DMS114 treated with DMSO at 0.1 percent for 48 hours (cell line): ENCODE measurements at regions not wholly inside any gene's neighbourhood (a gene's known extent, or its start where the extent isn't known, plus 50 kb on each side); places are given as distances from the start of the nearest gene placed in this dataset.
"Not testable (repeated sequence)": the region's sequence is repeated elsewhere in the genome, so short reads cannot be mapped to it uniquely, and the experiment has no call there.

ENCODE experiments used
- DNase-seq: peaks from one replicate; lab custom pipeline; 2025; ENCODE audit not compliant: unreplicated experiment; lab: John Stamatoyannopoulos, UW

GRCh38 chr12:17361224-17361623 is 728.8 kb downstream of the RERGL start:
- no peak for DNase-seq

- DNase-seq, result no peak
These were observed 731.2 kb downstream of the RERGL start for GRCh38 chr12:17358835-17359234.

GRCh38 chr12:17357396-17357795 is 732.6 kb downstream of the RERGL start:
- DNase-seq, result no peak

GRCh38 chr12:17352164-17352563 is 737.8 kb downstream of the RERGL start:
- DNase-seq, result no peak

- no peak for DNase-seq
These were observed 741.7 kb downstream of the RERGL start for GRCh38 chr12:17348311-17348710.

GRCh38 chr12:17344649-17345048 is 738.7 kb upstream of the LMO3 start:
- no peak for DNase-seq

GRCh38 chr12:17342381-17342961 is 736.5 kb upstream of the LMO3 start:
- DNase-seq, result no peak

GRCh38 chr12:17335487-17335886 is 729.5 kb upstream of the LMO3 start:
- no peak for DNase-seq

- DNase-seq, result no peak
These were observed 728.8 kb upstream of the LMO3 start for GRCh38 chr12:17334784-17335183.

- DNase-seq, result no peak
These were observed 727.3 kb upstream of the LMO3 start for GRCh38 chr12:17333287-17333686.

- no peak for DNase-seq
These were observed 720.7 kb upstream of the LMO3 start for GRCh38 chr12:17326649-17327048.

GRCh38 chr12:17322090-17322489 is 716.1 kb upstream of the LMO3 start:
- no peak for DNase-seq

- no peak for DNase-seq
These were observed 698.8 kb upstream of the LMO3 start for GRCh38 chr12:17304503-17305347.

GRCh38 chr12:17302001-17302400 is 696.0 kb upstream of the LMO3 start:
- DNase-seq, result no peak

GRCh38 chr12:17301544-17301943 is 695.6 kb upstream of the LMO3 start:
- DNase-seq, result no peak

- no peak for DNase-seq
These were observed 690.9 kb upstream of the LMO3 start for GRCh38 chr12:17296882-17297281.

GRCh38 chr12:17286874-17287273 is 680.9 kb upstream of the LMO3 start:
- no peak for DNase-seq

- DNase-seq, result no peak
These were observed 678.9 kb upstream of the LMO3 start for GRCh38 chr12:17284873-17285272.

- no peak for DNase-seq
These were observed 677.6 kb upstream of the LMO3 start for GRCh38 chr12:17283563-17283962.

- not testable (repeated sequence) for DNase-seq
These were observed 676.2 kb upstream of the LMO3 start for GRCh38 chr12:17282169-17282568.

GRCh38 chr12:17278946-17279345 is 673.0 kb upstream of the LMO3 start:
- no peak for DNase-seq

GRCh38 chr12:17276196-17276595 is 670.2 kb upstream of the LMO3 start:
- no peak for DNase-seq

GRCh38 chr12:17266856-17267255 is 660.9 kb upstream of the LMO3 start:
- DNase-seq, result no peak
